Fibroblast of the aortic adventitia (primary cell): ENCODE measurements at regions not wholly inside any gene's neighbourhood (a gene's known extent, or its start where the extent isn't known, plus 50 kb on each side); places are given as distances from the start of the nearest gene placed in this dataset.

Experiments
- DNase-seq: peaks from one replicate; pipeline ENCODE4 v3.0.0-alpha.2; 2010; ENCODE audit warnings: low read depth
- H3K4me3 ChIP-seq: 2 replicates; pipeline ENCODE4 v1.5.1; 2011; ENCODE audit warnings: low read depth, mild to moderate bottlenecking, control low read depth, low read length, moderate library complexity
- TF ChIP-seq, protein P1 (sequence below): IDR thresholded peaks from 2 replicates; pipeline ENCODE4 v1.5.1; 2011; ENCODE audit warnings: mild to moderate bottlenecking, low read length, control low read depth, inconsistent platforms; ENCODE audit not compliant: insufficient read depth

DNA sequence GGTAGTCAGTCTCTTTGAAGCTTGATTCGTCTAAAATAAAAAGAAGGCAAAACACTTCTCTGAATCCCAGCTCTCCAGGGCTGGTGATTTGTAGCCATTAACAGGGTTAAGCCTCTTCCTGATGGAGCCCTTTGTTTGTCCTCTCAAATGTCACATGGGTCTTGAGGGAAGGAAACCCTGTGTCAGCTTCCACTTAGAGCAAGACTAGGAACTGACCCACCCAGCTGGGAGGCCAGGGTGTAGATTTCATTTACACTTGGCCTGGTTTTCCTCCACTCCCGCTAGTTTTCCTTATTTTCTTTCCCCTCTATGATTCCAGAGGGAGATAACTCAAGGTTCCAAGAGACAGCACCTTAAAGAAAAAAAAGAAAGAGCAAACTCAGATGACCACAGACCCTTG lies 230.5 kb upstream of the EGLN3 start:
- TF ChIP-seq, protein P1, sequence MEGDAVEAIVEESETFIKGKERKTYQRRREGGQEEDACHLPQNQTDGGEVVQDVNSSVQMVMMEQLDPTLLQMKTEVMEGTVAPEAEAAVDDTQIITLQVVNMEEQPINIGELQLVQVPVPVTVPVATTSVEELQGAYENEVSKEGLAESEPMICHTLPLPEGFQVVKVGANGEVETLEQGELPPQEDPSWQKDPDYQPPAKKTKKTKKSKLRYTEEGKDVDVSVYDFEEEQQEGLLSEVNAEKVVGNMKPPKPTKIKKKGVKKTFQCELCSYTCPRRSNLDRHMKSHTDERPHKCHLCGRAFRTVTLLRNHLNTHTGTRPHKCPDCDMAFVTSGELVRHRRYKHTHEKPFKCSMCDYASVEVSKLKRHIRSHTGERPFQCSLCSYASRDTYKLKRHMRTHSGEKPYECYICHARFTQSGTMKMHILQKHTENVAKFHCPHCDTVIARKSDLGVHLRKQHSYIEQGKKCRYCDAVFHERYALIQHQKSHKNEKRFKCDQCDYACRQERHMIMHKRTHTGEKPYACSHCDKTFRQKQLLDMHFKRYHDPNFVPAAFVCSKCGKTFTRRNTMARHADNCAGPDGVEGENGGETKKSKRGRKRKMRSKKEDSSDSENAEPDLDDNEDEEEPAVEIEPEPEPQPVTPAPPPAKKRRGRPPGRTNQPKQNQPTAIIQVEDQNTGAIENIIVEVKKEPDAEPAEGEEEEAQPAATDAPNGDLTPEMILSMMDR = no peak
- DNase-seq = no peak
- no peak overlapping the region for H3K4me3 ChIP-seq

DNA sequence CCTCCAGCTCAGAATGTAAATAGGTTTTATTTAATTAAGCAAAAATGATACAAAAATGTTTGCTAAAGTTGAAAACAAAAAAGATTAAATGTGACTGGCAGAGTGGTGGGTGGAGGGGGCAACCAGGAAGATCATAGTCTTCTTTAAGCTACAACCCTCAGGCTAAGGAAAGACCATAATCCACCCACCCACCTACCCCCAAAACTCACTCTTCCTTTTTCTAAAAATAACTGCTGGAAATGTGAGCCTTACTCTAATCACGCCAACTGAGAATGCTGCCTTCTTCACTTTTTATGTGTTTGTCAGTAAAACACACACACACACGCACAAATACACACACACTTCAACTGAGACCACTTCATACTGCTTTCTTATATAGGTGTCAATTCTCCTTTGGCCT lies 230.0 kb upstream of the EGLN3 start:
- no peak for DNase-seq
- H3K4me3 ChIP-seq = no peak overlapping the region
- TF ChIP-seq, protein P1 = no peak

DNA sequence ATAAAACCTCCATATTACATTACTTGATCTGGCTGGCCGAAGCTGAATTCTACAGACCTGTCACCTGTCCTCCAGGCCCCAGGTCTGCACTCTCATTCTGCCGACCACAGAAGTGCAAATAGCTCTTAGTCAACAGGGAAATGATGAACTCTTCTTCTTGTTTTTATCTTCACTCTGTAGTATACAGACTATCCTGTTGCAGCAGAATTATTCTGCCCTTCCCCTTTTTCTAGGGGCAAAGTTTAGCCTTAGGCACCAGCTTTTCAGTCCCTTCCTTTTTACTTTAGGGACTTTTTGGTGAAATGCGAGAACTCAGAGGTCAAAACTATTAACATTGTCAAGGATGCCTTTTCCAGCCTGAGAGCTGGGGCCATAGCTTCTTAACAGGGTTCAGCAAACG lies 229.6 kb upstream of the EGLN3 start:
- no peak overlapping the region for H3K4me3 ChIP-seq
- TF ChIP-seq, protein P1 = no peak
- no peak for DNase-seq

DNA sequence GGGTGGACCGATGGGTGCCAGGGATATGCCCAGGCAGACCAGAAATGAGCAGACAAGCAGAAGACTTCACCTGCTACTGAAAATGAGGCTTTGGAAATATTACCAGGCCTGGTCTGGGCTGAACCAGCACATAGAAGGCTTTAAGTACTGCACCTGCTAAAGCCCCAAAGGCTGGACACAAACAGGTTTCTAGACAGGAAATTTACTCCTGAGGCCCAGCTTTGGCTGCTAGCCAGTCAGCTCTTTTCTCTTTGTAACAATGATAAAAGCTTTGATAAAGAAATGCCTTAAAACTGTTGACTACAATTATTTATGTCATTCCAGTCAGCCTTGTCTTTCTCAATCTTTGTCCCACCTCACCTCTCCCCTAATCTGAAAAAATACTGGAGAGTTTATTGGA lies 228.9 kb upstream of the EGLN3 start:
- no peak overlapping the region for H3K4me3 ChIP-seq
- TF ChIP-seq, protein P1 = no peak
- DNase-seq = no peak

DNA sequence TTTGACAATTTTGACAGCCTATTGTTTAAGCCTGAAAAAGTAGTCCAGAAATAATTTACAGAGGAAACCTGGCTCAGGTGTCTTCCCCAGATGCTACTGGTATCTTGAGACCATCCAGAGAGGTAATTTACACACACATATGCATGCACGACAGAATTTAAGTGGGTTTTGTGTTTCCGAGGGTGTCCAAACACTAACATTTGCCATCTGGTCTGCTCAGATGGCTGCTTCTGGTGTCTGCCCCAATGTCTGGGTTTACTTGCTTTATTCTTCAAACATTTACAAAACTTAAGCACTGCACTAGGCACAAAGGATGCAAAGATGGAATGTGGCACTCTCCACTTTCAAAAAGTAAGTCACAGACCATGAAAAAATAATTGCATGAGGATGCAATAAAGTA lies 226.6 kb upstream of the EGLN3 start:
- TF ChIP-seq, protein P1 = no peak
- no peak overlapping the region for H3K4me3 ChIP-seq
- no peak for DNase-seq

DNA sequence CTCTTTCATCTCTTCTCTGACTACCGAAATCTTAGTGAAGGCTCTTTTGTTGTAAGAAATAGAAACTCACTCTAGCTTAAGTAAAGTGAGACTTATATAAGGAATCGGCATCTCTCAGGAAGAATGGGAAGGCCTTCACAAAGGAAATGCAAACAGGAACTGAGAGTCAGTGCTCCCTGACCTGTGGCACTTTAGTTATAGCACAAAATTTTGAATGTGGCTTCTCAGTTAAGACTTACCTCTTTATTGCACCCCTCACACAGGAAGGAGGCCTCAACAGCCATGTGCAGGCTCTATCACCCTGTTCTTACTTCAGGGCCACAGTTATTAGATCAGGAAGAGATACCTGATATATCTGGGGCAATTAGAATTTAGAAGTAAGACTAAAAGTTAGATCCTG lies 224.7 kb upstream of the EGLN3 start:
- DNase-seq = no peak
- TF ChIP-seq, protein P1 = no peak
- no peak overlapping the region for H3K4me3 ChIP-seq

DNA sequence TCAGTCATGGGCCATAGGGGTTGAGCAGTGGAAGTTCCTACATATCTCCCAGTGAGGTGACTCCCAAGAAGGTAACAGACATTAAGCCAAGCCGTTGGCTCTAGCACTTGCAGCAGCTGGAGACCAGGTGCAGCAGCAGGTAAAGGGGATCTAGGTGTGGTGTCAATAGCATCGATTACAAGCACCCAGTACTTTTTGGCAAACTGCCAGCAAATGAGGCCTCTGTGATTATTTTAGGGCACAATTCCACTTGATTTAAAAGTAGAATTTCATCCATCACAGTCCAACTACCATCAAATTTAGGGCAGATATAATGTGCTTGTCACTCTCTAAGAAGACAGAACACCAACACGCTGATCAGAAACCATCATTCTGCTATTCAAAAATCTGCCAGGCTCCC lies 224.1 kb upstream of the EGLN3 start:
- DNase-seq = no peak
- no peak overlapping the region for H3K4me3 ChIP-seq
- TF ChIP-seq, protein P1 = no peak
